HepG2 (cell line): ENCODE measurements at regions not wholly inside any gene's neighbourhood (a gene's known extent, or its start where the extent isn't known, plus 50 kb on each side); places are given as distances from the start of the nearest gene placed in this dataset.

Source experiments
- ATAC-seq: fragments of 200-7000 bp; cut with Tn5 transposase; 3 replicates; pipeline ENCODE4 v1.9.1; 2020; ENCODE audit warnings: mild to moderate bottlenecking, moderate library complexity
- BruUV-seq: library from RNA; stranded (reverse); fragments of 400-500 nt; replicated peaks from 2 replicates; lab custom pipeline; 2021; lab: Mats Ljungman, UMichigan
- CTCF ChIA-PET: fragments of 300-600 bp; formaldehyde crosslinking; extraction: SDS; loops from one replicate; lab custom pipeline; 2021; ENCODE audit warnings: low total read pairs, inconsistent platforms, low intra/inter-chr PET ratio; lab: Yijun Ruan, JAX
- POLR2A ChIA-PET: fragments of 350-600 bp; sonication (Branson Sonifier 250); formaldehyde crosslinking; loops from one replicate; lab custom pipeline; 2020; ENCODE audit warnings: antibody characterized with exemption, inconsistent platforms; lab: Yijun Ruan, JAX
- DNase-seq: peaks from one replicate; pipeline ENCODE4 v3.0.0-alpha.2; 2015; ENCODE audit warnings: low spot score
- FAIRE-seq: peaks from 3 replicates; lab custom pipeline; 2011; peaks lifted over from hg19 to GRCh38; lab: Jason Lieb, UNC
- H2AFZ ChIP-seq: one replicate; pipeline ENCODE4 v1.6.1; 2011; ENCODE audit warnings: low read length, inconsistent platforms
- H3K27ac ChIP-seq: fragments of 300-600 bp; 3 replicates; pipeline ENCODE4 v1.8.0; 2011; ENCODE audit warnings: mixed run types, mild to moderate bottlenecking, mixed read lengths, low read length, inconsistent platforms; ENCODE audit not compliant: insufficient read depth; ENCODE audit errors: extremely low read length
- H3K27me3 ChIP-seq, 2 experiments: fragments of 200-600 bp in 1 of 2; 2 replicates in 1 of 2; 3 replicates in 1 of 2; pipeline versions ENCODE4 v1.6.0 to v1.8.0; 2011; ENCODE audit warnings: low read length in 2 of 2, mild to moderate bottlenecking in 2 of 2, moderate library complexity in 2 of 2, inconsistent platforms in 1 of 2; ENCODE audit not compliant: insufficient read depth in 2 of 2, control insufficient read depth in 1 of 2
- H3K36me3 ChIP-seq, 2 experiments: fragments of 200-600 bp in 1 of 2; replicated peaks in 1 of 2; 2 replicates in 1 of 2; 3 replicates in 1 of 2; pipeline versions ENCODE4 v1.5.1 to v1.8.0; 2011; ENCODE audit warnings: low read length in 2 of 2, inconsistent platforms in 1 of 2; ENCODE audit not compliant: insufficient read depth in 2 of 2, control insufficient read depth in 1 of 2
- H3K4me1 ChIP-seq: 2 replicates; pipeline ENCODE4 v1.5.1; 2012; ENCODE audit warnings: low read length, inconsistent platforms; ENCODE audit not compliant: insufficient read depth
- H3K4me2 ChIP-seq: 2 replicates; pipeline ENCODE4 v1.6.0; 2011; ENCODE audit warnings: low read depth, low read length, inconsistent platforms
- H3K4me3 ChIP-seq, 3 experiments: fragments of 200-600 bp in 1 of 3; sonication (generic), shearing (Covaris generic) in 1 of 3; replicated peaks in 1 of 3; 2 replicates each; pipeline ENCODE4 v1.5.1; 2011 to 2016; ENCODE audit warnings: low read length in 3 of 3, inconsistent platforms in 2 of 3, low read depth in 2 of 3, mild to moderate bottlenecking in 2 of 3, control low read depth in 1 of 3, mixed read lengths in 1 of 3; ENCODE audit not compliant: insufficient read depth in 1 of 3
- H3K79me2 ChIP-seq: one replicate; pipeline ENCODE4 v1.6.1; 2011; ENCODE audit warnings: low read length, inconsistent platforms; ENCODE audit not compliant: insufficient read depth
- H3K9ac ChIP-seq: 2 replicates; pipeline ENCODE4 v1.6.0; 2011; ENCODE audit warnings: mild to moderate bottlenecking, low read depth, low read length, inconsistent platforms; ENCODE audit not compliant: insufficient read depth
- H3K9me3 ChIP-seq: 2 replicates; pipeline ENCODE4 v1.5.1; 2012; ENCODE audit warnings: mild to moderate bottlenecking, low read length
- H4K20me1 ChIP-seq: 2 replicates; pipeline ENCODE4 v1.6.0; 2011; ENCODE audit warnings: inconsistent platforms, mild to moderate bottlenecking, low read length, moderate library complexity; ENCODE audit not compliant: insufficient read depth
- HNRNPK ChIP-seq: fragments of 200-400 bp; formaldehyde crosslinking; IDR thresholded peaks from 2 replicates; pipeline ENCODE4 v1.6.1; 2018; ENCODE audit warnings: low read length, low read depth, moderate library complexity, mild to moderate bottlenecking; ENCODE audit not compliant: poor library complexity, severe bottlenecking
- PCBP1 ChIP-seq: fragments of 200-400 bp; formaldehyde crosslinking; IDR thresholded peaks from 2 replicates; pipeline ENCODE4 v1.6.1; 2017; ENCODE audit warnings: mild to moderate bottlenecking, low read depth, low read length, borderline replicate concordance
- PTBP1 ChIP-seq: fragments of 200-400 bp; formaldehyde crosslinking; IDR thresholded peaks from 2 replicates; pipeline ENCODE4 v1.6.1; 2018; ENCODE audit warnings: low read length, low read depth; ENCODE audit not compliant: poor library complexity, severe bottlenecking
- ZNF274 ChIP-seq: sonication (generic); formaldehyde crosslinking; IDR thresholded peaks from 2 replicates; pipeline ENCODE4 v1.5.1; 2020; ENCODE audit warnings: mild to moderate bottlenecking, missing genetic modification reagents
- ZNF44 ChIP-seq: sonication (generic); formaldehyde crosslinking; IDR thresholded peaks from 2 replicates; pipeline ENCODE4 v1.5.1; 2020; ENCODE audit warnings: mild to moderate bottlenecking, missing genetic modification reagents
- ZNF772 ChIP-seq: sonication (generic); formaldehyde crosslinking; IDR thresholded peaks from 2 replicates; pipeline ENCODE4 v1.5.0; 2020; ENCODE audit warnings: mild to moderate bottlenecking, missing genetic modification reagents
- ZNF839 ChIP-seq: sonication (generic); formaldehyde crosslinking; IDR thresholded peaks from 2 replicates; pipeline ENCODE4 v1.4.0; 2020; ENCODE audit warnings: missing genetic modification reagents, mild to moderate bottlenecking, borderline replicate concordance
- ZSCAN12 ChIP-seq: sonication (generic); formaldehyde crosslinking; IDR thresholded peaks from 2 replicates; pipeline ENCODE4 v1.9.0; 2021; ENCODE audit warnings: mild to moderate bottlenecking, missing genetic modification reagents
- WGBS: methylation state at CpG from one replicate; pipeline ENCODE4 v1.1.6; 2017; ENCODE audit warnings: low lambda C conversion rate; 5-methylcytosine and 5-hydroxymethylcytosine counted together
- in situ Hi-C: cut with HindIII; loops from 2 replicates; pipeline ENCODE4 v1.10.0; 2017; ENCODE audit warnings: low pct_unique_long_range_greater_than_20kb; ENCODE audit not compliant: extremely low pct_ligation_motif_present
- intact Hi-C: fragments of 100-400 bp; cut with micrococcal nuclease; formaldehyde crosslinking; loops from one replicate; pipeline ENCODE4 v1.10.0; 2022; ENCODE audit not compliant: unreplicated experiment
- TF ChIP-seq, protein P1 (sequence below): sonication (generic); formaldehyde crosslinking; IDR thresholded peaks from 2 replicates; pipeline ENCODE4 v1.4.0; 2020; ENCODE audit warnings: missing genetic modification reagents

DNA sequence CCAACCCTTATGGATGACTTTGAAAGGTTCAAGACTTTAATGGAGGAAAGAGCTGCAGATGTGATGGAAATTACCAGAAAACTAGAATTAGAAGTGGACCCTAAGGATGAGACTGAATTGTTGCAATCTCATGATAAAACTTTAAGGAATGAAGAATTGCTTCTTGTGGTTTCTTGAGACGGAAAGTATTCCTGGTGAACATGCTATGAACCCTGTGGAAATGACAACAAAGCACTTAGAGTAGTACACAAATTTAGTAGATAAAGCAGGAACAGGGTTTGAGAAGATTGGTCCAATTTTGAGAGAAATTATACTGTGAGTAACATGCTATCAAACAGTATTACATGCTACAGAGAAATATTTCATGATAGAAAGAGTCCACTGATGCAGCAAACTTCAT lies 215.4 kb downstream of the OMA1 start:
- Histone ChIP-seq H3K9me3 (no peaks in the 10 kb centered on the region), H2AFZ (no peak overlapping the region), H3K9ac (no peak overlapping the region), H3K4me2 (no peak overlapping the region), H4K20me1 (no peaks in the 10 kb centered on the region), H3K27ac (no peak overlapping the region), H3K36me3 (no peaks in the 10 kb centered on the region), H3K4me3 (no peak overlapping the region), H3K27me3 (no peaks in the 10 kb centered on the region; a peak in 1 of 5 replicates), H3K79me2 (no peaks in the 10 kb centered on the region), H3K4me1 (no peaks in the 10 kb centered on the region)
- DNase-seq (no peak), FAIRE-seq (no peak), ATAC-seq (no peak)
- in situ Hi-C loops = no loop called here
- ChIA-PET CTCF (no interaction called here), POLR2A (no interaction called here)
- BruUV-seq = no TSS peak
- TF ChIP-seq HNRNPK = no peak
- TF ChIP-seq, protein P1, sequence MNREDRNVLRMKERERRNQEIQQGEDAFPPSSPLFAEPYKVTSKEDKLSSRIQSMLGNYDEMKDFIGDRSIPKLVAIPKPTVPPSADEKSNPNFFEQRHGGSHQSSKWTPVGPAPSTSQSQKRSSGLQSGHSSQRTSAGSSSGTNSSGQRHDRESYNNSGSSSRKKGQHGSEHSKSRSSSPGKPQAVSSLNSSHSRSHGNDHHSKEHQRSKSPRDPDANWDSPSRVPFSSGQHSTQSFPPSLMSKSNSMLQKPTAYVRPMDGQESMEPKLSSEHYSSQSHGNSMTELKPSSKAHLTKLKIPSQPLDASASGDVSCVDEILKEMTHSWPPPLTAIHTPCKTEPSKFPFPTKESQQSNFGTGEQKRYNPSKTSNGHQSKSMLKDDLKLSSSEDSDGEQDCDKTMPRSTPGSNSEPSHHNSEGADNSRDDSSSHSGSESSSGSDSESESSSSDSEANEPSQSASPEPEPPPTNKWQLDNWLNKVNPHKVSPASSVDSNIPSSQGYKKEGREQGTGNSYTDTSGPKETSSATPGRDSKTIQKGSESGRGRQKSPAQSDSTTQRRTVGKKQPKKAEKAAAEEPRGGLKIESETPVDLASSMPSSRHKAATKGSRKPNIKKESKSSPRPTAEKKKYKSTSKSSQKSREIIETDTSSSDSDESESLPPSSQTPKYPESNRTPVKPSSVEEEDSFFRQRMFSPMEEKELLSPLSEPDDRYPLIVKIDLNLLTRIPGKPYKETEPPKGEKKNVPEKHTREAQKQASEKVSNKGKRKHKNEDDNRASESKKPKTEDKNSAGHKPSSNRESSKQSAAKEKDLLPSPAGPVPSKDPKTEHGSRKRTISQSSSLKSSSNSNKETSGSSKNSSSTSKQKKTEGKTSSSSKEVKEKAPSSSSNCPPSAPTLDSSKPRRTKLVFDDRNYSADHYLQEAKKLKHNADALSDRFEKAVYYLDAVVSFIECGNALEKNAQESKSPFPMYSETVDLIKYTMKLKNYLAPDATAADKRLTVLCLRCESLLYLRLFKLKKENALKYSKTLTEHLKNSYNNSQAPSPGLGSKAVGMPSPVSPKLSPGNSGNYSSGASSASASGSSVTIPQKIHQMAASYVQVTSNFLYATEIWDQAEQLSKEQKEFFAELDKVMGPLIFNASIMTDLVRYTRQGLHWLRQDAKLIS (CRISPR knock-in tag) = no peak
- TF ChIP-seq ZSCAN12 (CRISPR knock-in tag) = no peak
- TF ChIP-seq ZNF772 (CRISPR knock-in tag) = no peak
- TF ChIP-seq ZNF44 (CRISPR knock-in tag) = no peak
- no peak for TF ChIP-seq ZNF274 (CRISPR knock-in tag)
- no peak for TF ChIP-seq PCBP1
- no peak for TF ChIP-seq PTBP1
- TF ChIP-seq ZNF839 (CRISPR knock-in tag) = no peak
- intact Hi-C loops = no loop called here
- 55% methylated on average over 1 of the region's 1 CpG for WGBS
